Esophagus muscularis mucosa (tissue), 4 donors: ENCODE measurements at regions not wholly inside any gene's neighbourhood (a gene's known extent, or its start where the extent isn't known, plus 50 kb on each side); places are given as distances from the start of the nearest gene placed in this dataset.

Experiments used
- DNase-seq: peaks from one replicate; pipeline ENCODE4 v3.0.0-alpha.2; 2017; ENCODE audit errors: extremely low spot score
- H3K27ac ChIP-seq, 4 donors: fragments of 200-600 bp; sonication (generic); replicated peaks in 1 of 4; 1 replicate in 3 of 4; 2 replicates in 1 of 4; pipeline ENCODE4 v1.5.1; 2016 to 2019; ENCODE audit warnings: mild to moderate bottlenecking in 1 of 4
- H3K27me3 ChIP-seq, 4 donors: fragments of 200-600 bp; sonication (generic); one replicate each; pipeline versions ENCODE4 v1.5.1 to v1.6.0; 2016 to 2019
- H3K36me3 ChIP-seq, 4 donors: fragments of 200-600 bp; sonication (generic); one replicate each; pipeline ENCODE4 v1.5.1; 2016 to 2019
- H3K4me1 ChIP-seq, 4 donors: fragments of 200-600 bp; sonication (generic); one replicate each; pipeline ENCODE4 v1.5.1; 2016 to 2019
- H3K4me3 ChIP-seq, 4 donors: fragments of 200-600 bp; sonication (generic); 1 replicate in 2 of 4; 2 replicates in 2 of 4; pipeline ENCODE4 v1.5.1; 2016 to 2019; ENCODE audit warnings: mild to moderate bottlenecking in 4 of 4, moderate library complexity in 1 of 4
- H3K9me3 ChIP-seq, 4 donors: fragments of 200-600 bp; sonication (generic); 1 replicate in 3 of 4; 2 replicates in 1 of 4; pipeline ENCODE4 v1.5.1; 2016 to 2019
- CTCF ChIP-seq, 3 experiments: fragments of 200-600 bp in 2 of 3; fragments of 450-650 bp in 1 of 3; sonication (generic) in 2 of 3; IDR thresholded peaks; one replicate each; pipeline ENCODE4 v1.5.1; 2017 to 2019; ENCODE audit warnings: antibody characterized with exemption in 3 of 3, mild to moderate bottlenecking in 2 of 3, moderate library complexity in 1 of 3
- EP300 ChIP-seq: sonication (generic); formaldehyde crosslinking; IDR thresholded peaks from one replicate; pipeline ENCODE4 v1.6.1; 2017; ENCODE audit warnings: antibody characterized with exemption
- POLR2A ChIP-seq: fragments of 450-650 bp; IDR thresholded peaks from one replicate; pipeline ENCODE4 v1.6.1; 2017; ENCODE audit warnings: antibody characterized with exemption, moderate library complexity, mild to moderate bottlenecking, low read depth
- POLR2AphosphoS5 ChIP-seq, 2 donors: sonication (generic); formaldehyde crosslinking; IDR thresholded peaks; one replicate each; pipeline ENCODE4 v1.6.1; 2017; ENCODE audit warnings: antibody characterized with exemption in 2 of 2
- WGBS: methylation state at CpG from one replicate; pipeline ENCODE4 v1.1.5; 2018; 5-methylcytosine and 5-hydroxymethylcytosine counted together
- intact Hi-C: fragments of 100-400 bp; cut with DNase I; formaldehyde crosslinking; loops from one replicate; pipeline ENCODE4 v1.15.1; 2023

- intact Hi-C loops: no loop called here
- 74% methylated on average over 2 of the region's 2 CpGs for WGBS
- Histone ChIP-seq H3K27ac (no peak overlapping the region), H3K9me3 (no peaks in the 10 kb centered on the region), H3K27me3 (no peaks in the 10 kb centered on the region), H3K4me3 (no peak overlapping the region), H3K36me3 (no peaks in the 10 kb centered on the region), H3K4me1 (no peaks in the 10 kb centered on the region)
- TF ChIP-seq EP300 (no peak), POLR2A (no peak), POLR2AphosphoS5 (IDR thresholded peaks at IDR 0.05) (no peak), CTCF (IDR thresholded peaks at IDR 0.05) (no peak)
- DNase-seq: no peak
Observed at GRCh38 chr4:19913650-19914049, 338.1 kb upstream of the SLIT2 start.

- TF ChIP-seq CTCF (IDR thresholded peaks at IDR 0.05) (no peak), POLR2A (no peak), EP300 (no peak), POLR2AphosphoS5 (IDR thresholded peaks at IDR 0.05) (no peak)
- no peak for DNase-seq
- Histone ChIP-seq H3K36me3 (no peaks in the 10 kb centered on the region), H3K4me1 (no peaks in the 10 kb centered on the region), H3K27me3 (no peaks in the 10 kb centered on the region), H3K27ac (no peak overlapping the region), H3K4me3 (no peak overlapping the region), H3K9me3 (no peaks in the 10 kb centered on the region)
- WGBS: 85% methylated on average over 1 of the region's 1 CpG
- intact Hi-C loops: no loop called here
Observed at GRCh38 chr4:19910861-19911525, 340.7 kb upstream of the SLIT2 start.

GRCh38 chr4:19905024-19905423, 346.7 kb upstream of the SLIT2 start:
- intact Hi-C loops: no loop called here
- 96% methylated on average over 3 of the region's 3 CpGs for WGBS

GRCh38 chr4:19888587-19888986, 363.1 kb upstream of the SLIT2 start:
- 95% methylated on average over 2 of the region's 2 CpGs for WGBS
- no peak overlapping the region for H3K4me3 ChIP-seq
- H3K4me1 ChIP-seq: no peaks in the 10 kb centered on the region
- no peak for TF ChIP-seq POLR2A
- no peak for TF ChIP-seq POLR2AphosphoS5 (IDR thresholded peaks at IDR 0.05)
- TF ChIP-seq CTCF (IDR thresholded peaks at IDR 0.05): no peak
- TF ChIP-seq EP300: no peak
- no peaks in the 10 kb centered on the region for H3K9me3 ChIP-seq
- intact Hi-C loops: no loop called here
- no peaks in the 10 kb centered on the region for H3K36me3 ChIP-seq
- no peaks in the 10 kb centered on the region for H3K27me3 ChIP-seq
- no peak for DNase-seq
- H3K27ac ChIP-seq: no peak overlapping the region

More at GRCh38 chr4:19905024-19905423, 346.7 kb upstream of the SLIT2 start:
- Histone ChIP-seq H3K27me3 (no peaks in the 10 kb centered on the region), H3K36me3 (no peaks in the 10 kb centered on the region), H3K9me3 (no peaks in the 10 kb centered on the region), H3K4me1 (no peaks in the 10 kb centered on the region), H3K27ac (no peak overlapping the region), H3K4me3 (no peak overlapping the region)
- TF ChIP-seq POLR2A (no peak), EP300 (no peak), POLR2AphosphoS5 (IDR thresholded peaks at IDR 0.05) (no peak), CTCF (IDR thresholded peaks at IDR 0.05) (no peak)
- DNase-seq: no peak

GRCh38 chr4:19883841-19884240, 367.9 kb upstream of the SLIT2 start:
- intact Hi-C loops: no loop called here
- no peak for TF ChIP-seq POLR2AphosphoS5 (IDR thresholded peaks at IDR 0.05)
- no peak for TF ChIP-seq EP300
- TF ChIP-seq POLR2A: no peak
- no peak for TF ChIP-seq CTCF (IDR thresholded peaks at IDR 0.05)

More at GRCh38 chr4:19883841-19884240, 367.9 kb upstream of the SLIT2 start:
- H3K27ac ChIP-seq: no peak overlapping the region
- no peaks in the 10 kb centered on the region for H3K9me3 ChIP-seq
- no peak for DNase-seq
- no peaks in the 10 kb centered on the region for H3K27me3 ChIP-seq
- no peaks in the 10 kb centered on the region for H3K36me3 ChIP-seq
- H3K4me3 ChIP-seq: no peak overlapping the region
- no peaks in the 10 kb centered on the region for H3K4me1 ChIP-seq
